ENCODE measurements at regions not wholly inside any gene's neighbourhood (a gene's known extent, or its start where the extent isn't known, plus 50 kb on each side); places are given as distances from the start of the nearest gene placed in this dataset.

DNA sequence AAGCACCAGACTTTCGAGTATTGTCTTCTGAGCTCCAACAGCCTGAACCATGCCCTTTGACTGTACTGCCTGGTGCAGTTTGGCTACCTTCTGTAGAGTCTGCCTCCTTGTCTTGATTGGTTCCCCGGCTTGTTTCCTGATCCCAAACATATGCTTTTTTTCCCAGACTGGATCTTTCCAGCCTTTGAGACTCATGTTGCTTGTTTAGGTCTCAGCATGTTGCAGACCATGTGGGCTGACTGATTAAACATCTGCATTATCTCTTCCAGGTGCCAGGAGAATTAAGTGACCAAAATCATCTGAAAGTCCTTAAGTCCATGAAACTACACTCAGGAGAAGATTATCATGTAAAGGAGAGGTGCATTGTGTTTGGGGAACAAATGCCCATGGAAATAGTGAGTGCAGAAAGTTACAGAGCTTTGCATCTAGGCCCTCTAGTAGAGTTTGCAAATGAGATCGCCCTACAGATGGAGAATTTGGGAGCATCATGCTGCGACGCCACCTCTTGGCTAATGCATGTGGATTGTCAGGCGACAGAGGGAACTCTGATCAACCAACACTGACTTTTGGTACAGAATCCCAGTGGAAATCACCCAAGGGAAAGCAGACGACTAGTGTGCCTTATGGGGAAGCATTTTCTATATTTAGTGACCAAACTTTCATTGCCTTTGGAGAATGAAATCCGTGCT, 188.8 kb downstream of the BLID start:
- DNase-seq = no peak
- TF ChIP-seq CTCF (IDR thresholded peaks at IDR 0.05 in 4 of 5, conservative IDR thresholded peaks at IDR 0.05 in 1 of 5) (no peak), POLR2A (IDR thresholded peaks at IDR 0.05) (no peak)
- intact Hi-C loops (cut with DNase I; ENCODE audit: low total_unique reads) (no loop called here), in situ Hi-C loops (cut with MboI; ENCODE audit: low sequenced_read_pairs in 4 of 4) (no loop called here)
- no peak overlapping the region for H3K27ac ChIP-seq
- H3K4me1 ChIP-seq = peaks cover 0 to 3% of the 10 kb centered on the region in 2 donors
- no peaks in the 10 kb centered on the region for H3K27me3 ChIP-seq
- no peaks in the 10 kb centered on the region for H3K36me3 ChIP-seq
- H3K9me3 ChIP-seq = no peaks in the 10 kb centered on the region
- no peak for ATAC-seq
- H3K4me3 ChIP-seq = no peak overlapping the region

DNA sequence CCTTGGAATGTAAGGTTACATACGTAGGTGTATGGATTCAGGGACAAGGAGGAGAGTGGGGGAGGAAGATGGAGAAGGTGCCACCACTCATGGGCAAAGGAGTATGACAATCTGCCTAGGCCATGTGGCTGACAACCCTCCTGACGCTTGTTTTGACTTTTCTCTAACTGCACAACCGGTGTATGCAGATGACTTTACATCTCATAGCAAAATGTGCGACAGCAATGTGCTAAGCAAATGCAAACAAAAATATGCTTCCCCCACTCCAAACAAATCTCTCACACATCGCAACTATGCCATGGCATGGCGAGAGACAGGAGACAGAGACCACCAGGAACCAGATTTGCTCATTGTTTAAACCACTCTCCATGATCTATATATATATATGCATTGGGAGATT, 191.8 kb downstream of the BLID start:
- DNase-seq = no peak
- Histone ChIP-seq H3K27ac (no peak overlapping the region), H3K36me3 (no peaks in the 10 kb centered on the region), H3K4me3 (no peak overlapping the region), H3K4me1 (no peaks in the 10 kb centered on the region), H3K9me3 (no peaks in the 10 kb centered on the region), H3K27me3 (no peaks in the 10 kb centered on the region)
- TF ChIP-seq CTCF (IDR thresholded peaks at IDR 0.05 in 4 of 5, conservative IDR thresholded peaks at IDR 0.05 in 1 of 5) (no peak), POLR2A (IDR thresholded peaks at IDR 0.05) (no peak)
- in situ Hi-C loops (cut with MboI; ENCODE audit: low sequenced_read_pairs in 4 of 4) (no loop called here), intact Hi-C loops (cut with DNase I; ENCODE audit: low total_unique reads) (no loop called here)
- no peak for ATAC-seq

DNA sequence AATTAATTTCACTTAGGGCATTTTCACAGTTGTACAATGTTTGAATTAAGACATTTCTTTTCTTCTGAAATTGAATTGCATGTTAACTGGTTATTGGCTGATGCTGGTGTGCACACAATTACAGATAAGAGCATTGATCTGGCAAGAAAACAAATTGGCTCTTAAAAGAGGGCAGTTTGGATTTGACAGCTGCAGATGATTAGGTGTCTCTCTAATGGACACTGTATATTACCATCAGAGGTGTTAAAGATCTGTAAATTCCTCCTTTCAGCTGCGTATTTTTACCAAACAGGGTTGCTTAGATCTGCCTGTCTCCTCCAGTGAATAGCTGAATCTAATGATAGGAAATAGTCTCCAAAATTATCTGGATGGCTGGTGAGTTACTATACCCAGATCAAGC, 198.5 kb downstream of the BLID start:
- TF ChIP-seq CTCF (IDR thresholded peaks at IDR 0.05 in 4 of 5, conservative IDR thresholded peaks at IDR 0.05 in 1 of 5) (no peak), POLR2A (IDR thresholded peaks at IDR 0.05) (no peak)
- intact Hi-C loops (cut with DNase I; ENCODE audit: low total_unique reads) (no loop called here), in situ Hi-C loops (cut with MboI; ENCODE audit: low sequenced_read_pairs in 4 of 4) (no loop called here)
- Histone ChIP-seq H3K27ac (no peak overlapping the region), H3K36me3 (no peaks in the 10 kb centered on the region), H3K4me3 (no peak overlapping the region), H3K4me1 (no peaks in the 10 kb centered on the region), H3K27me3 (no peaks in the 10 kb centered on the region), H3K9me3 (no peaks in the 10 kb centered on the region)
- DNase-seq (no peak), ATAC-seq (no peak)

DNA sequence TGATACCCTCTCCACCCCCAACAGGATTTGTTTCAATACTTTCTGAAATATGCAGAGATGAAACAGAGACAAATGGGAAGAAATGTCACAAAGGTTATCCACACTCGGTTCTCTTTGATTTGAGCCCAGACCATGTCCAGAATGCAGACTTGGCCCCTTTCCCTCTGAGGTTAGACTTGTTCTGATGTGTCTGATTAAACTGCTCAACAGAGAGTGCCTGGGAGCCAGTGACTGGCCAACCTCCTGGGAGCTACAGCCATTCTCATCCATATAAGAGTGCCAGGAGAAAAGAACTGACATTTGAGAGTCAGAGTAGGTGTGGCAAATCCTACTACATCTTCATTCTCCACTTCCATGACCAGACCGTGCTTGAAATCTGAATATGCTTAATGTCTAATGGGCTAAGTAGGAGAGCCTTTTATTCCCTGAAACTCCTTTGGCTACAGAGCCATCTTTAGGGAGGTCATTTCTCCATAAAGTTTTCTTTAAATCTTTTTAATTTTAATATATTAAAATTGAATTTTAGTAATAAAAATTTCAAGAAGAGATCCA, 201.4 kb downstream of the BLID start:
- no peak for TF ChIP-seq CTCF (IDR thresholded peaks at IDR 0.05 in 4 of 5, conservative IDR thresholded peaks at IDR 0.05 in 1 of 5)
- in situ Hi-C loops (cut with MboI; ENCODE audit: low sequenced_read_pairs in 4 of 4) = no loop called here
- no peaks in the 10 kb centered on the region for H3K9me3 ChIP-seq
- H3K27ac ChIP-seq = no peak overlapping the region
- ATAC-seq (no peak), DNase-seq (no peak)
- H3K27me3 ChIP-seq = no peaks in the 10 kb centered on the region
- intact Hi-C loops (cut with DNase I; ENCODE audit: low total_unique reads) = no loop called here
- H3K36me3 ChIP-seq = no peaks in the 10 kb centered on the region
- no peaks in the 10 kb centered on the region for H3K4me1 ChIP-seq
- no peak overlapping the region for H3K4me3 ChIP-seq

DNA sequence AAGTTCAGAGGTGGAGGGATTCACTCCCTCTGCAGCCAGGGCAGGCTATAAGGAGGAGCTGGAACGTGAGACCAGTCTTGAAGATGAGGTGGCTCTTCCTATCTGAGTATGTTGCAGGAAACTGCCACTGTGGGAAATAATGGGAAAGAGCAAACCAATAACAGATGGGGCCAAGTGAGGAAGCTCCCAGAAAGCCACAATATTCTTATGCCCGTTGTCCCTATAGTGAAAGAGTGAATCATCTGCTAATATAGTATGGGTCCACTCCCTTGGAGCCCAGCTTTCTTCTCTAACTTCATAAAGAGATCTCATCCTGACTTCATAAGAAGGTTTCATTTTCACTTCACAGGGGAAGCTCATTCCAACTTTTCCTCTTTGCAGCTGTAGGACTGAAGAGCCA, 206.4 kb downstream of the BLID start:
- H3K27me3 ChIP-seq = no peaks in the 10 kb centered on the region
- ATAC-seq = no peak
- no peak for DNase-seq
- no peaks in the 10 kb centered on the region for H3K9me3 ChIP-seq
- no peak for TF ChIP-seq POLR2A (IDR thresholded peaks at IDR 0.05)
- no peak for TF ChIP-seq CTCF (IDR thresholded peaks at IDR 0.05 in 4 of 5, conservative IDR thresholded peaks at IDR 0.05 in 1 of 5)
- H3K36me3 ChIP-seq = no peaks in the 10 kb centered on the region
- in situ Hi-C loops (cut with MboI; ENCODE audit: low sequenced_read_pairs in 4 of 4) = loop anchor here in 1 of 4 donors (10.0 kb wide), 1 partner anchor 65 kb away; no protein-coding TSS in a partner anchor
- intact Hi-C loops (cut with DNase I; ENCODE audit: low total_unique reads) = no loop called here
- H3K4me1 ChIP-seq = no peaks in the 10 kb centered on the region
- no peak overlapping the region for H3K27ac ChIP-seq
- no peak overlapping the region for H3K4me3 ChIP-seq
